ENCODE measurements at regions not wholly inside any gene's neighbourhood (a gene's known extent, or its start where the extent isn't known, plus 50 kb on each side); places are given as distances from the start of the nearest gene placed in this dataset.

GRCh38 chr9:21564175-21564574 is 82.1 kb upstream of the IFNE start:
- DNase-seq (ENCODE audit: low read depth in 2 of 2) = no peak

GRCh38 chr9:21565155-21565554 is 83.0 kb upstream of the IFNE start:
- no peak for DNase-seq (ENCODE audit: low read depth in 2 of 2)

- DNase-seq (ENCODE audit: low read depth in 2 of 2) = no peak
These were observed 85.8 kb upstream of the IFNE start for GRCh38 chr9:21567926-21568325.

GRCh38 chr9:21568484-21568883 is 86.4 kb upstream of the IFNE start:
- DNase-seq (ENCODE audit: low read depth in 2 of 2) = no peak

- DNase-seq (ENCODE audit: low read depth in 2 of 2) = no peak
These were observed 87.6 kb upstream of the IFNE start for GRCh38 chr9:21569721-21570120.

DNA sequence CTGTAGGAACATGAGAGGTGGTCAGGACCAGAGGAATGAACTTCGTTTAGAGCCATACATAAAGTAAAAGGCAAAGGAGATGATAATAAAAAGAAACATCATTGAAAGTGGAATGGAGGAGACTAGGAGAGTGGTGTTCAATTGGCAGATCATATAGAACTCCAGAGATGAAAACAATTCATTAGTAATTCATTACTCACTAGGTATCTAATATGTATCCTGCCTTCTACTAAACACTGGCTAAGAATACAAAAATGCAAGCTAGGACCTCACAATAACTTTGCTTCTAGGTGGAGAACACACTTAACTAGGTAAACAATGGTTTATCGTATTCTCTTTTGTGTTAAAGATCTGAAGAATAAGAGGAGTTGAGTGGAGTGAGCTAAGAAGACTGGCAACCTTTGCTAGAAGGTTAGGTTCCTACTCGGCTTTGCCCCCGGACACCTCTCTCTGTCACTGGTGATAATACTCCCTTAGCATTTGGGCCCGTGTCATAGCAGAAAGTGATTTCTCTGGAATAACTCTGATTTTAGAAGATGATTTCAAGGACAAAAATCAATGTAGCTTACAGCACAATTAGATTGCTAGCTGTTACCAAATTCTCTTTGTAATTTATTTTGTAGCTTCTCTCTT is 88.6 kb upstream of the IFNE start:
- DNase-seq (ENCODE audit: low read depth in 2 of 2) = no peak

DNA sequence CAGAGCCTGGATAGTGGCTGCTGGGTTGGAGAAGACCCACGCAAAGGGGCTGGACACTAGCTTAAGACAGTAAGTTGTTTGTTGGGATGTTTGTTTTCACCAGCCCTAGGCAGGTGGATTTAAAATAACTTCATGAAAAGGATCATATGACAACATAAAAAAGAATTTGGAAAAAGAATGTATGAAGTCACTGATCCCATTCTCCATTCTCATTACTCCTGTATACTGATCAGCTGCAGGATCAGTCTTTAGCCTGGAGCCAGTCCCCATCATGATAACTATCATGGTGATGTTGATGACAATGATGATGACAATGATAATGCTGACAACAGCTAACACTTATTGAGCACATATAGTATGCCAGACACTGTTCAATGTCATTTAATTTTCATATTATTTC is 92.1 kb upstream of the IFNE start:
- no peak for DNase-seq (ENCODE audit: low read depth in 2 of 2)

- peak; percentile 90 to 91 for DNase-seq (ENCODE audit: low read depth in 2 of 2)
These were observed 94.4 kb upstream of the IFNE start for GRCh38 chr9:21576331-21577189.

GRCh38 chr9:21579247-21579671 is 97.1 kb upstream of the IFNE start:
- no peak for DNase-seq (ENCODE audit: low read depth in 2 of 2)

- DNase-seq (ENCODE audit: low read depth in 2 of 2) = no peak
These were observed 97.6 kb upstream of the IFNE start for GRCh38 chr9:21579743-21580142.

- DNase-seq (ENCODE audit: low read depth in 2 of 2) = no peak
These were observed 98.7 kb upstream of the IFNE start for GRCh38 chr9:21580636-21581378.

GRCh38 chr9:21583628-21584377 is 101.7 kb upstream of the IFNE start:
- no peak for DNase-seq (ENCODE audit: low read depth in 2 of 2)

GRCh38 chr9:21584890-21585289 is 102.8 kb upstream of the IFNE start:
- DNase-seq (ENCODE audit: low read depth in 2 of 2) = no peak

DNA sequence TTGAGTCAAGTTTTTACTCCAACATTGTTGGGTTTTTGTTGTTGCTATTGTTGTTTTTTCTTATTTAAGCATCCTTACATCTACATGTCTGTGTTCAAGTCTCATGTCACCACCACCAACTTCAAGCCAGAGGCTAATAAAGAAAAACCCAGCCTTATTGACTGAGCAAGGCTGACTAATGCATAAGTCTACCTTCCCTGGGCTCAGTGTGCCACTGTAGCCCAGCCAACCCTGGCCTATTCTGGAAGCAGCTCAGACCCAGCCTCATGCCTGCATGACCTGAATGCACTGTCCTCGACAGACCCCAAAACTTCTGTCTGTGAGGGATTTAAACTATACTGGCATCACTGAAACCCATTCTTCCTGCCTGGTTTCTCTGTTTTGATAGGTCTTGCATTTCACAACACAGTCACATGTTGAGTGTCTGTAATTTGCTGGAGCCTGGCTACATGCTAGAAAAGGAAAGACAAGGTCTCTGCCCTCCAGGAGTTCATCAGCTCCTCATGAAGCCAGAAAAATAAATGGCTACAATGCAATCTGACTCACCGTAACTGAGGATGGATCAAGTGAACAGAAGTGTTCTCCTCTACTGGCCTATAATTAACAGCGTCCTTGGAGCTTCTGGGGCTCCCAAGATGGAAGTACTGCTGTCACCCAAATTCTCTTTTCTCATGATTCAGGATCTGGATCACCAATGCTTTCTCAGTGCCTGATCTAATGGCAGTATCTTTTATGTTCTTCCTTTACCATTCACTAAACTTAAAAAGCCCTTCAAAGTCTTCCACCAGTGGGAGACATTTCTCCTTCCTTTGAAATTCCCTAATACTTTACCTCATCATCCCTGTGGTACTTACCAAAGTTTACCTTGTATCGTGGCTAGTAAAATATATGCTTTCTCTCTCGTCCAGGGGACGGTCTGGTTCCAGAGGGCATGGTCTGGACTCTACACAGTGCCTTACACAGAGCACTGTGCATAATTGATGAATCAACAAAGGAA is 103.9 kb upstream of the IFNE start:
- DNase-seq (ENCODE audit: low read depth in 2 of 2) = no peak

- DNase-seq (ENCODE audit: low read depth in 2 of 2) = no peak
These were observed 107.4 kb upstream of the IFNE start for GRCh38 chr9:21589344-21590056.

DNA sequence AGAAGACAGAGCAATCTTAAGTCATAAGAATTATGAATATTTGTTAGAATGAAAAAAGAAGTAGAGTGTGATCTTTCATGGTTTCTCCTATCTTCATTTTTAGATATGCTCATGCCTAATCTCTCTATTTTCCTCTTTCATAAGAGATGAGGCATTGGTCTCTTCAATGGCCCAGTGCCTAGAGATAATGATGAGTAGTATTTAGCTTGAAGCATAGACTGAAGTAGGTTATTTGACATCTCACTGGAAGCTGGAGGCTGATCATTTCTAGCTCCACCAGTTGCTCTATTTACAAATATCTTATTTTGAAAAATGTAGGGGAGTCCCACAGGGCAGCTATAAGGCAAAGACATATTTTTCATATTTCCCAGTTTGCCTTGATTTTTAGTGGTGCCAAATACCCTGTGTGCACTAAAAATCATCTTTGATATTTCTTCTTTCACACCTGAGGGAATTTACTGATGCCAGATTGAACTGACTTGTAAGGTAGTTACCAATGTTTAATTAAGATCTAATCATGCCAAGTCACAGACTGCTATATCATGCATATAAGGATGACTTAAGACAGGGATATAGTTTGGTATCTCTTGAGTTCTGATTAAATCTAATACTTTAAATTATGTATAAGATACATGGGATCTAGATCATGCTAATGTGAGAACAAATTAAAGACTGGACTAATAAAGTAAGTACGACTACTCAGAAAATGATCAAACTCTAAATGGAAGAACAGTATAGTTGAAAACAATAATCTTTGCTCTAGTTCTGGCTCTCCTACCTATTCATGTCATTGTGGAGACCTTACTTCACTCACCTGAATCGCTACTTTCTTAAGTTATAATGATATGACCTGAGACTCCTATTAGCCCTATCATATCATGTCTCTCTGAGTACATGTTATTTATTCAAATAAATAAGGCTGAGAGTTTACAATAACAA is 108.2 kb upstream of the IFNE start:
- DNase-seq (ENCODE audit: low read depth in 2 of 2) = no peak

GRCh38 chr9:21591221-21592062 is 109.3 kb upstream of the IFNE start:
- peak; percentile 90 to 92 for DNase-seq (ENCODE audit: low read depth in 2 of 2)

- DNase-seq (ENCODE audit: low read depth in 2 of 2) = no peak
These were observed 109.9 kb upstream of the IFNE start for GRCh38 chr9:21592063-21592338.

All from fibroblast of skin of left quadriceps (primary cell).